Astrocyte of the cerebellum (primary cell): ENCODE measurements at regions not wholly inside any gene's neighbourhood (a gene's known extent, or its start where the extent isn't known, plus 50 kb on each side); places are given as distances from the start of the nearest gene placed in this dataset.

Experiments used
- DNase-seq: peaks from one replicate; pipeline ENCODE4 v3.0.0-alpha.2; 2011; ENCODE audit warnings: low read depth
- H3K4me3 ChIP-seq: 2 replicates; pipeline ENCODE4 v1.5.1; 2011; ENCODE audit warnings: mild to moderate bottlenecking, low read depth, low read length, moderate library complexity
- CTCF ChIP-seq: IDR thresholded peaks from 2 replicates; pipeline ENCODE4 v1.5.1; 2012; ENCODE audit warnings: low read length, low read depth, moderate library complexity, mild to moderate bottlenecking; ENCODE audit errors: missing control alignments
- in situ Hi-C: cut with HindIII; loops from 2 replicates; pipeline ENCODE4 v1.10.0; 2017; ENCODE audit warnings: low sequenced_read_pairs

GRCh38 chr11:15627560-15627959, 512.8 kb downstream of the INSC start:
- no peak overlapping the region for H3K4me3 ChIP-seq
- in situ Hi-C loops: no loop called here
- no peak for TF ChIP-seq CTCF
- DNase-seq: no peak

GRCh38 chr11:15629690-15630321, 515.1 kb downstream of the INSC start:
- H3K4me3 ChIP-seq: no peak overlapping the region
- no peak for DNase-seq
- TF ChIP-seq CTCF: no peak
- in situ Hi-C loops: no loop called here

GRCh38 chr11:15630896-15631295, 516.2 kb downstream of the INSC start:
- no peak overlapping the region for H3K4me3 ChIP-seq
- in situ Hi-C loops: no loop called here
- no peak for DNase-seq
- TF ChIP-seq CTCF: no peak

GRCh38 chr11:15635521-15635920, 520.8 kb downstream of the INSC start:
- TF ChIP-seq CTCF: no peak
- no peak overlapping the region for H3K4me3 ChIP-seq
- in situ Hi-C loops: no loop called here
- no peak for DNase-seq

GRCh38 chr11:15636521-15637089, 521.9 kb downstream of the INSC start:
- no peak for DNase-seq
- H3K4me3 ChIP-seq: no peak overlapping the region
- no peak for TF ChIP-seq CTCF
- in situ Hi-C loops: no loop called here

GRCh38 chr11:15638386-15638787, 523.7 kb downstream of the INSC start:
- in situ Hi-C loops: no loop called here
- no peak for DNase-seq
- H3K4me3 ChIP-seq: no peak overlapping the region
- TF ChIP-seq CTCF: no peak

- no peak overlapping the region for H3K4me3 ChIP-seq
- DNase-seq: no peak
- no peak for TF ChIP-seq CTCF
- in situ Hi-C loops: no loop called here
Observed at GRCh38 chr11:15640318-15640717, 525.6 kb downstream of the INSC start.
